Mesenchymal stem cell (in vitro differentiated cells and primary cell): ENCODE measurements at regions not wholly inside any gene's neighbourhood (a gene's known extent, or its start where the extent isn't known, plus 50 kb on each side); places are given as distances from the start of the nearest gene placed in this dataset.
A peak's percentile ranks its signal among the peaks of the same experiment; 100 is the strongest.
"Not testable (repeated sequence)": the region's sequence is repeated elsewhere in the genome, so short reads cannot be mapped to it uniquely, and the experiment has no call there.

Source experiments
- DNase-seq: peaks from one replicate; pipeline ENCODE4 v3.0.0-alpha.2; 2013
- H2AFZ ChIP-seq: one replicate; pipeline ENCODE4 v1.6.1; 2013; ENCODE audit warnings: low read depth, mild to moderate bottlenecking, control low read depth, inconsistent platforms, low read length, moderate library complexity
- H2AK5ac ChIP-seq: 2 replicates; pipeline ENCODE4 v1.6.1; 2013; ENCODE audit warnings: low read length, moderate library complexity, mild to moderate bottlenecking, inconsistent platforms; ENCODE audit not compliant: severe bottlenecking
- H2BK120ac ChIP-seq: one replicate; pipeline ENCODE4 v1.6.1; 2013; ENCODE audit warnings: low read depth, mild to moderate bottlenecking, inconsistent platforms, low read length, moderate library complexity
- H2BK12ac ChIP-seq, 2 experiments: one replicate each; pipeline ENCODE4 v1.6.1; 2013; ENCODE audit warnings: inconsistent platforms in 2 of 2, low read length in 2 of 2, mild to moderate bottlenecking in 2 of 2, moderate library complexity in 2 of 2, control low read depth in 1 of 2
- H2BK15ac ChIP-seq: one replicate; pipeline ENCODE4 v1.6.1; 2013; ENCODE audit warnings: mild to moderate bottlenecking, low read depth, inconsistent platforms; ENCODE audit not compliant: poor library complexity, severe bottlenecking
- H2BK5ac ChIP-seq: 2 replicates; pipeline ENCODE4 v1.6.1; 2013; ENCODE audit warnings: low read depth, mild to moderate bottlenecking, low read length, control low read depth, inconsistent platforms; ENCODE audit not compliant: poor library complexity, severe bottlenecking
- H3K14ac ChIP-seq, 2 experiments: one replicate each; pipeline ENCODE4 v1.6.1; 2013; ENCODE audit warnings: inconsistent platforms in 2 of 2, low read length in 2 of 2, control low read depth in 1 of 2, mild to moderate bottlenecking in 1 of 2, moderate library complexity in 1 of 2
- H3K18ac ChIP-seq, 2 experiments: one replicate each; pipeline ENCODE4 v1.6.1; 2013; ENCODE audit warnings: inconsistent platforms in 2 of 2, low read length in 2 of 2, control low read depth in 1 of 2, low read depth in 1 of 2, mild to moderate bottlenecking in 1 of 2
- H3K23ac ChIP-seq, 2 experiments: one replicate each; pipeline ENCODE4 v1.6.1; 2013; ENCODE audit warnings: inconsistent platforms in 2 of 2, low read length in 2 of 2, mild to moderate bottlenecking in 2 of 2, moderate library complexity in 2 of 2, control low read depth in 1 of 2
- H3K27ac ChIP-seq: 2 replicates; pipeline ENCODE4 v1.5.1; 2013; ENCODE audit warnings: mild to moderate bottlenecking, moderate library complexity, low read length, control low read depth, inconsistent platforms; ENCODE audit not compliant: poor library complexity, severe bottlenecking
- H3K27me3 ChIP-seq, 2 experiments: 2 replicates each; pipeline versions ENCODE4 v1.6.1 to v1.7.0; 2013; ENCODE audit warnings: low read length in 2 of 2, mild to moderate bottlenecking in 2 of 2, moderate library complexity in 2 of 2, control low read depth in 1 of 2, inconsistent platforms in 1 of 2; ENCODE audit not compliant: control insufficient read depth in 1 of 2, insufficient read depth in 1 of 2
- H3K36me3 ChIP-seq, 2 experiments: 2 replicates each; pipeline versions ENCODE4 v1.6.1 to v1.7.0; 2013; ENCODE audit warnings: low read length in 2 of 2, control low read depth in 1 of 2, inconsistent platforms in 1 of 2, low read depth in 1 of 2, mild to moderate bottlenecking in 1 of 2; ENCODE audit not compliant: insufficient read depth in 2 of 2, control insufficient read depth in 1 of 2
- H3K4ac ChIP-seq, 2 experiments: one replicate each; pipeline ENCODE4 v1.6.1; 2013; ENCODE audit warnings: inconsistent platforms in 2 of 2, low read length in 2 of 2, mild to moderate bottlenecking in 2 of 2, moderate library complexity in 2 of 2, control low read depth in 1 of 2, low read depth in 1 of 2
- H3K4me1 ChIP-seq: 2 replicates; pipeline ENCODE4 v1.6.1; 2013; ENCODE audit warnings: low read depth, low read length, control low read depth; ENCODE audit not compliant: control insufficient read depth, insufficient read depth
- H3K4me2 ChIP-seq: 2 replicates; pipeline ENCODE4 v1.6.1; 2013; ENCODE audit warnings: low read length, mild to moderate bottlenecking, inconsistent platforms; ENCODE audit not compliant: poor library complexity, severe bottlenecking
- H3K4me3 ChIP-seq, 2 experiments: 2 replicates each; pipeline versions ENCODE4 v1.5.1 to v1.7.0; 2013; ENCODE audit warnings: low read length in 2 of 2, mild to moderate bottlenecking in 2 of 2, control low read depth in 1 of 2, low read depth in 1 of 2; ENCODE audit not compliant: insufficient read depth in 1 of 2
- H3K79me1 ChIP-seq: replicated peaks from 2 replicates; pipeline ENCODE4 v1.6.1; 2013; ENCODE audit warnings: mild to moderate bottlenecking, control low read depth, low read length, inconsistent platforms; ENCODE audit not compliant: poor library complexity, severe bottlenecking
- H3K9ac ChIP-seq: 2 replicates; pipeline ENCODE4 v1.7.0; 2013; ENCODE audit warnings: mild to moderate bottlenecking, low read length, moderate library complexity
- H3K9me3 ChIP-seq: 2 replicates; pipeline ENCODE4 v1.7.0; 2013; ENCODE audit warnings: mild to moderate bottlenecking, low read length; ENCODE audit not compliant: control insufficient read depth
- H4K8ac ChIP-seq: one replicate; pipeline ENCODE4 v1.6.1; 2013; ENCODE audit warnings: inconsistent platforms, mild to moderate bottlenecking, low read length, moderate library complexity
- H4K91ac ChIP-seq: one replicate; pipeline ENCODE4 v1.6.1; 2013; ENCODE audit warnings: mild to moderate bottlenecking, low read length, inconsistent platforms
- WGBS: methylation state at CpG from one replicate; pipeline ENCODE4 v1.1.7; 2013; ENCODE audit warnings: mixed read lengths; 5-methylcytosine and 5-hydroxymethylcytosine counted together

GRCh38 chr5:102668220-102668932, 86.7 kb upstream of the PAM start:
- no peak overlapping the region for H2BK5ac ChIP-seq
- H3K4me3 ChIP-seq, result no peak overlapping the region
- H2AFZ ChIP-seq, result no peak overlapping the region
- no peaks in the 10 kb centered on the region for H3K4me1 ChIP-seq
- H3K36me3 ChIP-seq, result no peaks in the 10 kb centered on the region
- H2BK15ac ChIP-seq, result no peak overlapping the region
- H2BK12ac ChIP-seq, result no peak overlapping the region
- H2AK5ac ChIP-seq, result no peak overlapping the region
- H3K9me3 ChIP-seq, result no peaks in the 10 kb centered on the region
- WGBS, result 82% methylated on average over 2 of the region's 3 CpGs
- no peak for DNase-seq
- H3K9ac ChIP-seq, result no peak overlapping the region
- H3K27ac ChIP-seq, result no peak overlapping the region
- H3K79me1 ChIP-seq, result no peaks in the 10 kb centered on the region
- H3K14ac ChIP-seq, result no peak overlapping the region
- no peak overlapping the region for H4K8ac ChIP-seq
- H2BK120ac ChIP-seq, result no peak overlapping the region
- H4K91ac ChIP-seq, result no peak overlapping the region
- no peak overlapping the region for H3K23ac ChIP-seq
- H3K27me3 ChIP-seq, result no peaks in the 10 kb centered on the region
- no peak overlapping the region for H3K4ac ChIP-seq
- H3K18ac ChIP-seq, result no peak overlapping the region
- no peak overlapping the region for H3K4me2 ChIP-seq

GRCh38 chr5:102670224-102670836, 84.8 kb upstream of the PAM start:
- Histone ChIP-seq H2AK5ac (no peak overlapping the region), H3K9ac (no peak overlapping the region), H4K8ac (no peak overlapping the region), H2BK12ac (no peak overlapping the region), H3K4me3 (no peak overlapping the region), H3K23ac (no peak overlapping the region), H3K27ac (no peak overlapping the region), H3K9me3 (no peaks in the 10 kb centered on the region), H3K79me1 (no peaks in the 10 kb centered on the region), H4K91ac (no peak overlapping the region), H3K4me2 (no peak overlapping the region), H3K36me3 (no peaks in the 10 kb centered on the region), H3K18ac (no peak overlapping the region), H3K27me3 (no peaks in the 10 kb centered on the region), H2AFZ (no peak overlapping the region), H2BK5ac (no peak overlapping the region), H3K4ac (no peak overlapping the region), H2BK120ac (no peak overlapping the region), H3K4me1 (no peaks in the 10 kb centered on the region), H2BK15ac (no peak overlapping the region), H3K14ac (no peak overlapping the region)
- no peak for DNase-seq
- 71% methylated on average over 8 of the region's 9 CpGs for WGBS

GRCh38 chr5:102671033-102671734, 83.9 kb upstream of the PAM start:
- H3K9me3 ChIP-seq, H2BK5ac ChIP-seq, H3K18ac ChIP-seq, H2BK12ac ChIP-seq, H3K27ac ChIP-seq, H3K9ac ChIP-seq, H3K4me1 ChIP-seq, H4K8ac ChIP-seq, H3K4ac ChIP-seq, H3K23ac ChIP-seq, H2AFZ ChIP-seq, H2AK5ac ChIP-seq, H2BK15ac ChIP-seq, H2BK120ac ChIP-seq, H3K79me1 ChIP-seq, H3K27me3 ChIP-seq, H3K14ac ChIP-seq, H3K4me3 ChIP-seq, H4K91ac ChIP-seq, H3K36me3 ChIP-seq, H3K4me2 ChIP-seq, DNase-seq: not testable (repeated sequence)
- 81% methylated on average over 28 of the region's 32 CpGs for WGBS

- no peak overlapping the region for H3K4me3 ChIP-seq
- 88% methylated on average over 4 of the region's 4 CpGs for WGBS
- H3K27ac ChIP-seq, result no peak overlapping the region
- no peak overlapping the region for H2BK5ac ChIP-seq
- no peak overlapping the region for H3K18ac ChIP-seq
- no peak overlapping the region for H3K14ac ChIP-seq
- H4K8ac ChIP-seq, result no peak overlapping the region
- no peak for DNase-seq
- no peak overlapping the region for H2BK120ac ChIP-seq
- H3K4me1 ChIP-seq, result no peaks in the 10 kb centered on the region
- H2BK15ac ChIP-seq, result no peak overlapping the region
- no peaks in the 10 kb centered on the region for H3K27me3 ChIP-seq
- H4K91ac ChIP-seq, result no peak overlapping the region
- no peak overlapping the region for H3K4ac ChIP-seq
- H2AFZ ChIP-seq, result no peak overlapping the region
- H3K79me1 ChIP-seq, result no peaks in the 10 kb centered on the region
- H3K9me3 ChIP-seq, result no peaks in the 10 kb centered on the region
- H2BK12ac ChIP-seq, result no peak overlapping the region
- H3K23ac ChIP-seq, result no peak overlapping the region
- H3K36me3 ChIP-seq, result no peaks in the 10 kb centered on the region
- H3K9ac ChIP-seq, result peak overlapping the region; percentile 58
- no peak overlapping the region for H2AK5ac ChIP-seq
- no peak overlapping the region for H3K4me2 ChIP-seq
These were observed 76.6 kb upstream of the PAM start for GRCh38 chr5:102678267-102679058.
